Muscle of back (tissue), 3 donors: ENCODE measurements at regions not wholly inside any gene's neighbourhood (a gene's known extent, or its start where the extent isn't known, plus 50 kb on each side); places are given as distances from the start of the nearest gene placed in this dataset.

Experiments used
- DNase-seq, 3 donors: peaks; one replicate each; pipeline versions ENCODE4 v3.0.0 to v3.0.0-alpha.2; 2013

DNA sequence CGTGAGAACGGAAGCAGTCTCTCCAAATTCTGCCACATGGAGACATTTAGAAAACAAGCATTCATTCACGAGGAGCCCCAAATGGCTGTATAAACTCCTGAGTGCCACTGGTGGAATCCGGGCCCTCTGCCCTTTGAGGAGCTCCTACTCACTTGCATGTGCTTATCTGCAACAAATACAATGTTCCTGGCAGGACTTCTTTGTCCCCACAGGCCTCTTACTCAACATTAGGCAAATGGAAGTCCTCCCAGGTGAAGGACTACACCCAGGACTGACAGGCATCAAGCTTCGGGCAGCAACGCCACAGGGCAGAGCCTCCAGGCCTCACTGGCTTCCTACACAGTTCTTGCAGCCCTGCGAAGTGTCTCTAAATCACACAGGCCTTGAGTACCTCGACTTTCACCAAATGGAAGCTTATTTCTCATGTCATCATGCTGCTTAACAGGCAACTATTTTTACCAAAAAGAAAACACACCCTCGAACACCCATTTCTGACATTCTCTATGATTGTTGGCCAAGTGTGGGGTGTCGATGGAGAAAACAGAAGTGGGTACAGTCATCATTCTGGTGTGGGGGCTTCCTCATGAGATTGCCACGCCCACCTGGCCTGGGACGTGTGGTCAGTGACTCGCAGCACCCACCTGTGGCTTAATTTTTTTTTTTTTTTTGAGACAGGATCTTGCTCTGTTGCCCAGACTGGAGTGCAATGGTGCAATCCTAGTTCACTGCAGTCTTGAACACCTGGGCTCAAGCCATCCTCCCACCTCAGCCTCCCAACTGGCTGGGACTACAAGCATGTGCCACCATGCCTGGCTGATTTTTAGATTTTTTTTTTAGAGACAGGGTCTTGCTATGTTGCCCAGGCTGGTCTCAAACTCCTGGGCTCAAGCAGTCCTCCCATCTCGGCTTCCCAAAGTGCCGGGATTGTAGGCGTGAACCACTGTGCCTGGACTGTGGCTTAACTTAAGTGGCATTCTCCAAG, 186.8 kb upstream of the GLI2 start:
- DNase-seq = no peak

DNA sequence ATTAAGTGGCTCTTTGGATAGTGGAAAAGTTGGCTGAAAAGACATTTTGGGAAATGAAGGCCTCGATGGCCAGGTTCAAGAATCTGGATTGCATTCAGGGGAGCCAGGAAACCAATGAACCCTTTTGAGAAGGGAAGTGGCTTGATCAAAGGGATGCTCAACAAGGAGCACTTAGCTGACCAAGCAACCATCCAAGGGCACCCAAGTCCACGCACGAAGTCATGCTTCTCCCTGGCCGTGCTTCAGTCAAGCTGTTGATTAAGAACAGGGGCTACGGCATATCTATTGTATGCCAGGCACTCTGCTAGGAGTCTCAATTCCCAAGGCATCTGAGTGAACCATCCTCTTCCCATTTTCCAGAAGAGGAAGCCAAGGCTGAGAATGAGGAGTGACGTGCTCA, 185.8 kb upstream of the GLI2 start:
- no peak for DNase-seq

DNA sequence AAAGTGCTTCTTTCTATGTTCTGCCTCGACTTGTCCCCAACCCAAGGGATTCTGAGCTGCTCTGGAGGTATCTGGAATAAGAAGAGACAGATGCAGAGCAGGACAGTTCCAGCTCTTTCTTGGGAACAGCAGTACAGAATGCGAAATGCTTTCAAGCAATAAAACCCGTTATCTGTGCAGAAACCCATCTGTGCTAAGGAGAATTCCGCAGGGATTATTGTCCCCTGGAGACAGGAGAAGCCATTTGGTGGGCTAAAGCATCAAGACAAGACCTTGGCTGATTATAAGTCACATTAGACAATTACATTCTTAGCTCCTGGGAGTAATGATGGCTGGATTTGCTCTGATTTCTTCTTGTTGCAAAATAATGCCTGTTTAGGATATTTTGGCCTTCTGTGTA, 185.4 kb upstream of the GLI2 start:
- DNase-seq = no peak

DNA sequence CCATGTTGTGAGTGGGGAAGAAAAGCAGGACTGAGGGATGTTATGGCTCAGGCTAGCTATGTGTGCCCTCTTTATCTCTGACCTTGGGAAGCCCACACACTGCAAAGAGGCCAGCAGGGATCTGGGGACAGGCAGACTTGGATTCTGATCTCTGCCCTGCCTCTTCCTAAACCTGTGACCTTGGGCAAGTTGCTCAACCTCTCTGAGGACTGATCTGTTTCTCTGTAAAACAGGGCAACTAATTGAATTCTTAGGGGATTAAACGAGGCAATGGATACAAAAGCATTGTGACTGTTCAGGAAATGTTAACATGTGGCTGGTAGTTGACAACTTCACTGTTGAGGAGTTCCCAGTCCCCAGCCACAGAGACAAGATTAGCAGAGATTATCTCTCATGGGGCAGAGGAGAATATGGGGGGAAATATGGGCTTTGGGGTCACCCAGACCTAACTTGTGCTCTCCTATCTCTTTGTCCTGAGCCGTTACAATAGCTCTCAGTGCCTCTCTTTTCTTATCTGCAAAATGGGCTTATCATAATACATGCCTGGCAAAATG, 184.7 kb upstream of the GLI2 start:
- no peak for DNase-seq

DNA sequence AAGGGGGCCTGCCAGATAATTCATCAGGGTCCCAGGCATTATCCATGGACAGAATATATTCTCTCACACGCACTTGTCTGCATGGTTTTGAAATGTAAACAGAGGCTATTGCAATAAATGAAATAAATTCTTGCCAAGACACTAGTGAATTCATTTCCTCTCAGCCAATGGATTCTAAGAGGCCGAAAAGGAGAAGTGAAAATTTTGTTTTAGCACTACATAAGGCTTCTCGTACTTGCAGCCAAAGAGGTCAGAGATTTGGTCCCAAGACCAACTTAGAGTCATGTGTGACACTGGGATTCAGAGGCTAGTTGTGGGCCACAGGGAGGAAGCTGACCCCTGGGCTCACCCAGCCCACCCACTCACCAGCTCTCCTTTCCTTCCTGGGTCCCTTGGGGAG, 184.1 kb upstream of the GLI2 start:
- no peak for DNase-seq

DNA sequence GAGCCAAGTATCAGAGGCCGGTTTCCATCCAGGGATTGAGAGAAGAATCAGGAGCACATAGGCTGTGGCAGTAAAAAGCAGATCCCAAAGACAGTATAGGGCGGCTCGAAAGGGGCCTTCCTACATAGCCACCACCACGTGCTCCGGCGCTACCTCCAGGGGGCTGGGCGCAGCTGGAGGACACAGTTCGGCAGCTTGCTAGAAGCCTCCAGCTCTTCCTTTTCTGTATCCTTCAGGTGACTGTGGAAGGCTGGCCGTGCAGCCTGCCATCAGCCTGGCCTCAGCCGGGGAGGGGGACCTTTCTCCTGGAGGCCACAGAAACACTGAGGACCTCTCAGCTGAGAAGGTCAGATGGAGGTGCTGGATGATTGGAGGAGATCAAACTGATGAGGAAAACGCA, 183.6 kb upstream of the GLI2 start:
- DNase-seq = peak in 1 of 3 donors; percentile 36

DNA sequence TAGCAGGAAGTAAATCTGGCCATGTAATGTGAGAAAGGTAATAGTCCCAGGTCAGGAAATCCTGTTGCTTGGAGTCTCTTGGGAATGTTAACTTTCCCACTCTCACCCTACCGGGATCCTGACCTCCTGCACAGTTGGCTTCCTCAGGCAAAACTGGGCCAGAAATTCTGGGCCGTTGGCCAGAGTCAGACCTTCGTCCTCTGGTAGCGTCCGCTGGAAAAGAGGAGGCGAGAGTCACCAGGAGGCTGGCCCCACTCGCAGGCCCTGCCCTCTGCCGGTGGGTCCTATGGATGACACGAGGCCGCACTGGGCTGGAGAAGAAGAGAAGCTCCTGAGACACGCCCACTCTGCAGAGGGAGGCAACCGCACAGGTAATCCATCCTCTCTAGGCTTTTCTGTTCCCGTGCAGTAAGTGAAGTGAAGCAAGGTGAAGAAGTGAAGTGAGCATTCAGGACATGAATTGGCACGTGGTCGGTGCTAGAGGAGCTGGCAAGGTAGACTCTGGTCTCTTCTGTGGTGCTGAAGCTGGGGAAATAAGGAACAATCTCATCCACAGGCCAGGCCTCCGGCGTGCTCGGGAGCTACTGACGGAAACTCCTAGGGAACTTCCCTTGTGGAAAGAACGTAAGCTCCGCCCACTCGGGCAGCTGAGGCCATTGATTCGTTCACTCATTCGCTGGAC, 182.7 kb upstream of the GLI2 start:
- DNase-seq = peak; percentile 38 to 67 (median 54)

DNA sequence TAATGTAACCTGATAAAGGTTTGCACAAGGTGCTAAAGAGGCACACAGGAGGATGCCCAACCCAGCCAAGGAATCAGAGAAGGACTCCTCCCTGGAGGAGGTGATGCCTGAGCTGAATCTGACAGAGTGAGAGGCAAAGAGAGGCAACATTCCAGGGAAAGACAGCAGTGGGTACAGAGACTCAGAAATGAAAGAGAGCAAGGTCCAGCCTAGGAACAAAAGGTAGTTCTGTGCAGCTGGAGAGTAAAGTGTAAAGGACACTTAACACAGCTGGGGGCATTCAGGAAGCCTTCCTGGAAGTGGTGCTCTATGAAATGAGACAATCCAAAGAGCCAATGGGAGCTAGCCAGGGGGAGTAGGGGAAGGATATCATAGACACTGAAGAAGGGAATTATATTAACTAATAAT, 181.0 kb upstream of the GLI2 start:
- DNase-seq = no peak

DNA sequence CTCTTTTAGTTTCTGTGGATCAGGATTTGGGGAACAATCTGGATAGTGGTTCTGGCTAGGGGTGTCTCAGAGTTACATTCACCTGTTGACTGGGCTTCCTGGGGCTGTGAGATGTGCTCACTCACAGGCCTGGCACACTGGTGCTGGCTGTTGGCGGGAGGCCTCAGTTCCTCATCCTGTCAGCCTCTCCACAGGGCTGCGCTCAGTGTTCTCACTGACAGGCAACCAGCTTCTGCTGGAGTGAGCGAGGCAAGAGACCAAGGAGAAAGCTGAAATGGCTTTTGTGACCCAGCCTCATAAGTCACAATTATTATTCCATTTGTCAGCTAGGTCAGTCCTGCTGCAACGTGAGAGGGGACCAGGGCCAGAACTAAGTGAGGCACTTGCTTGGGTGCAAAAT, 180.6 kb upstream of the GLI2 start:
- no peak for DNase-seq

DNA sequence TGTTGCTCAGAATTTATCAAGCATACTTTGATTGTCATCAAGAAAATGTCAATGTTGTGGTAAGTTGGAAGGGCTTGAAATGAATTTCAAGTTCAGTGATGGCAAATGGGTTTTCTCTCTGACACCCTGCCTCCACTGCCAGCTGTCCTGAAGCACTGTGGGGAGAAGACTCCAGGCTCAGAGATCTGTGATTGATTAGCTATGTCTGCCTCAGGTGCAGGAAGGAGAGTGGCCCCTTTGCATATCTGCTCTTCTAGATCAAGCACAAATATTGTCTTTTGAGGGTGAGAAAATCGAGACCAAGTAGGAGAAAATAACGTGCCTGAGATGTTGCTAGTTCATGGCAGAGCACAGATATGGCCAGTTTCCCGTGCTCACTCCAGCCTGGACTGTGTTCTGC, 178.8 kb upstream of the GLI2 start:
- no peak for DNase-seq

DNA sequence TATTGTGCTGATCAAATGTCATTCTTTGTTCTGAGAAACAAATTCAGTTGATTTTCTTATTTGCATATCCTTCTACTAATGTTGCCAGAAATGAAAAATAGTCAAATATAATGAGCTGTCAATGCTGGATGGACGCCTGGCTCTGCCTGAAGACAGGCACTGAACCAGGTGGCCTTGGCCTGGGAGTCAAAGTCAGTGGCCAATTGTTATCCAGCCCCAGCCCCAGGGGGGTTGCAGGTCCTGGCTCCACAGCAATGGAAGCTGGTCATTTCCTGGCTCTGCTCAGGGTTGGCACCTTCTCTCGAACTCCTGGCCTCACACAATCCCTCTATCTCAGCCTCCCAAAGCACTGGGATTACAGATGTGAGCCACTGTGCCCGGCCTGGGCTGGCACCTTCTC, 176.8 kb upstream of the GLI2 start:
- DNase-seq = no peak

DNA sequence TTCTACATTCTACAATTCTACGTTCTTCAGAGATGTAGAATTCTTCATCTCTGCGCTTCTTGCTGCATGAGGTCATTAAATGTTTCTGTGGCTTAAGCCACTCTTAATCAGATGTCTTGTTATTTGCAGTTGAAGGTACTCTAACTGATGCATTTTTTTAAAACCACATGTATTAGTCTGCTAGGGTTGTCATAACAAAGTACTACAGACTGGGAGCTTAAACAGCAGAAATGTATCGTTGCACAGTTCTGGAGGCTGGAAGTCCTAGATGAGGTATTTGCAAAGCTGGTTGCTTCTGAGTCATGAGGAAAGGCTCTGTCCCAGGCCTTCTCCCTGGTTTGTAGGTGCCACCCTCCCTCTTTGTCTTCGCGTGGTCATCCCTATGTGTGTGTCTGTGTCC, 176.3 kb upstream of the GLI2 start:
- peak in 1 of 3 donors; percentile 95 for DNase-seq

DNA sequence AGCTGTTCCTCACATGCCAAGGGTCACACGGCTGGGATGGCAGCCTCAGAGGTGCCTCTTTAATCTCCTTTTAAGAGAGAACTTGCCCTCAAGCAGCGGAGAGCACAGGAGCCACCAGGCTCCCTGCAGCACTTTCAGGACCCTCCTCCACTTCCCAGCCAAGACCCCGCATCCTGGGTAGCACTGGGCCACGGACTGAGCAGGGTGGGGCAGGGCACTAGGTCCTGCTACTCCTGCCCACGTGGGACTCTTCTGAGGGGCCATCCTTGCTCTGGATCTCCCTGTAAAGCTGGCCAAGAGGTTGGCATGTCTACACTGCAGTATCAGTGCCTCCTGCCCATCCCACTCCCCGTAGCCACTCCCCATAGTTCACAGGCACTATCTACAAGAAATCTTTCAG, 175.3 kb upstream of the GLI2 start:
- DNase-seq = no peak

DNA sequence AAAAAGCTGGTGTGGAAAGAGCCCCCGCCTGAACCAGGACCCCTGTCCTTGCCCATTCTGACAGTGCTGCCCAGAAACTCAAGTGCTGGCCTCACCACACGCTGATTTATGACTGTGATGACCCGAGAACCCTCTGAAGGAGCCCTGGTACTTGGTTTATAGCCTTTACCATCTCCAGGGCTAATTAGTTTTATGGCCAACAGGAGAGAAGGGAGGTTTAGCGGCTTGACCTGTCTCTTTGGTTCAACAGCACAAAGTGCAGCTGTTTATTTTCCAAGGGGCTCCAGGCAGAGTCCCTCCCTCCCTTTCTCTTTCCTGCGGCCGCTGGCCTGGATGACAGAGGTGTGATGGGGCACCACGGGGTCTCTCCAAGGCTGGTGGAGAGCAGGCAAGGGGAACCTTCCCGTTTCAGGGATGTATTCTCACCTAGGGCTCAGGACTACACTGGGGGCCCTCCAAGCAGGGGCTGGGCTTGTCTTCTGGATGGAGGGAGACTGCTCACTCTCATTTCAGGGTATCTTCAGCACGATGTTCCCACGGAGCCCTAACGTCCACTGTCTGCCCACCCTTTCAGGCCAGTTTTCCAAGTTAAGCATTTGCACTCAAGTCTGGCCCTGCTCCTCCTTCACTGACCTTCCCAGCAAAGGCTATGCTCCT, 174.2 kb upstream of the GLI2 start:
- no peak for DNase-seq

DNA sequence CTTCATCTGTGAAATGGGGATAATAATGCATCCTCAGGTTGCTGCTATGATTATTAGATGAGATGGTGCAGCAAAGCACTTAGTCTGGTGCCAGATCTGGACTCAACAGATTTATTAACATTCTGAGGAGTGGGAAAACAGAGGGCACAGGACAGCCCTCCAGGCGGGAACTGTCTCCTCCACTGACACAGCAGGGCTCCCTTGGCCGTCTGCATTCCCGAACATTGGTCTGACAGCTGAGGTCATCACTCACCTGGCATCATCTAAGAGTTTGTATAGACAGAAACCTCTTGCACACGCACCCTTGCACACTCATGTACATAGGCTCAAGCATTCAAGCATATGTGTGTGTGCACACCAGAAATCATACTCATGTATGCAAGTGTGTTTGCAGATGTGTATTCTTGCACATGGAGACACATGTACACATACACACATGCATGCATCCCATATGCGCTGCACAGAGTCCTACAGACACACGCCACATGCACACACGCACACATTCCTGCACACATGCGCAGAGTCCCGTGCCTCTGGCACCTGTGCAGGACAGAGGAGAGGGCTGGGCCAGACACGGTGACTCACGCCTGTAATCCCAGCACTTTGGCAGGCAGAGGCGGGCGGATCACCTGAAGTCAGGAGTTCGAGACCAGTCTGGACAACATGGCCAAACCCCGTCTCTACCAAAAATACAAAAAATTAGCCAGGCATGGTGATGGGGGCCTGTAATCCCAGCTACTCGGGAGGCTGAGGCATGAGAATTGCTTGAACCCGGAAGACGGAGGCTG, 173.3 kb upstream of the GLI2 start:
- no peak for DNase-seq

DNA sequence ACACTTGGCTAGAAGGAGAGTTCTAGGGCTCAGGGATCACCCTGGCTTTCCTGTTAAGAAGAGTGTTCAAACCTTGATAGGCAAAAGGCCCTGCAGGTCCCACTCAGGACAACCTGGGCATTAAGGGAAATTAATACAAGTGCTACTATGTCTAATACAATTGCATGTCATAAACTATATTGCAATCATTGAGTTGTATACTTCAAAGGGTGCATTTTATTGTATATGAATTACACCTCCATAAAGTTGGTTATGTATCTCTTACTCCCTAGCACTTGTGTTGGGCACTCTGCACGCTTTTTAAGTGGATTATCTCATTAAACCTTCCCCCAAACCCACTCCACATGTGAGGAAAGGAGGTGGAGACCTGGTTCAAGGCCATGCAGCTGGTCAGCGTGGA, 172.1 kb upstream of the GLI2 start:
- DNase-seq = no peak

DNA sequence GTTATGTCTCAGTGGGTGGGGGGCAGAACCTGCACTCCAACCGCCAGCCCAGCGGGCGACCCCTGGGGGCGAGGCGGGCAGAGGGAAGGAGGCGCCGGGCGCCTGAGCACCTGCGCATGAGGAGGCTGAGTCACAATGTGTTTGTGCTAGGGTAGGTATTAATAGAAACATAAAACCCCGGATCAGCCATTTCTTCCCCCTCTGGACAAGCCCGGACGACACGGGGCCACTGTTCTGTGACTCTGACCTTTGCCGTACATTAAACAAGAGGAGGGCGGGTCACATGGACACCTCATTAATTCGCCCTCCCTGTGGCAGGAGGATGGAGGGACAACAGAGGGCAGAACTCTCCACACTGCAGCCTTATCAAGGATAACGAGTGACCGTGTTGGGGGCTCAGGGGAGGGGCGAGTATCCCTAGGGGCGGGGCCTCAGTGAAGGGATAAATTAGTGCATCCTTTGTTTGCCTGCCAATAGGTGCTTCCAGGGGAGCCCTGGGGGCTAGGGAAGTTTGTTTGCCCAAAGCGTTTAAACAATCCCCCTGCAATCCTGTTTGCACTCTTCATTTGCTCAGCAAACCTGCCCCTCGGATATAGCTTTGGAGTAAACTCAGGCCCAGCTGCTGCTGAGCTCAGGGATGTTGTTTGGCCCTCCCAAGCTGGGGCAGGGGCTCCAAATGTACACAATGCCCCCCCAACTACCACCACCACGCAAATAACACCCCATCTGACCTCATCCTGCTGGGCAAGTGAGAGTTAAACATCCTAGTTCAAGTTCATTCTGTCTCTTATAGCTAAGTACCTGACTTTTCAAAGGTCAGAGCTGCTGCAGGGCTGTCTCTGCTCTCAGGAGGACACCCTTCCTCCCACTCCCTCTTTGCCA, 171.2 kb upstream of the GLI2 start:
- no peak for DNase-seq

DNA sequence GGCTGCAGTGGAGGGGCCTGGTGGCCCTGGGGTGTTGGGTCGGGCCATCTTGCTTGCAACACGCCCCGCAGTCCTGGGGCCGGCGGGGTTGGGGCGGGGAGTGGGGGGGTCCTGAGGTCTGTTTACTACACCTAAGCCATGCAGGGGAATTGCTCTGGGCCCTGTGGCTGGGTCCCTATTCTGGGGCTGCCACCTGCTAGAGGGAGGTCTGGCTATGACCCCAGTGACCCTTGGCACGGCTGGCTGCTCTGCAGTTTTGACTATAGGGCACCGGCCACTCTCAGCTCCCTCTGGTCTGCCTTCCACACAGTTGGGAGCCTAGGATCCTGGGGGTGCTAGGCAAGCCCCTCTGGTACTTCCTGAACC, 170.6 kb upstream of the GLI2 start:
- DNase-seq = no peak

DNA sequence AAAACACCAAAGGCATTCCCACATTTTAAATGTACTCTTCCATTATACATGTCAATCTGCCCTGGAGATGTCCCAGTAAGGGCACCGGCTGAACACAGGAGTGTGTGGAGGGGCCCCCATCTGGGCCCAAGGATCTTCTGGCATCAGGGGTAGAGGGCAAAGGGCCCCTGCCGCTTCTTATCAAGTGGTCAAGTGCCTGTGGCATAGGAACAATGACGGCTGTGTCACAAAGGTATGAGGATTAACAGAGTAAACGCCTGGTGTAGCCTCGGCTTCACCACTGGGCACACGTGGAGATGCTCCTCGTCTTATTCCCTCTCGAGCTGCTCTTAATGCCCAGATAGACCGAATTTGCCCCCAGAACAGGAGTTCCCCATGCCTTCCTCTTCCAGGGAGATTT, 169.7 kb upstream of the GLI2 start:
- DNase-seq = no peak

DNA sequence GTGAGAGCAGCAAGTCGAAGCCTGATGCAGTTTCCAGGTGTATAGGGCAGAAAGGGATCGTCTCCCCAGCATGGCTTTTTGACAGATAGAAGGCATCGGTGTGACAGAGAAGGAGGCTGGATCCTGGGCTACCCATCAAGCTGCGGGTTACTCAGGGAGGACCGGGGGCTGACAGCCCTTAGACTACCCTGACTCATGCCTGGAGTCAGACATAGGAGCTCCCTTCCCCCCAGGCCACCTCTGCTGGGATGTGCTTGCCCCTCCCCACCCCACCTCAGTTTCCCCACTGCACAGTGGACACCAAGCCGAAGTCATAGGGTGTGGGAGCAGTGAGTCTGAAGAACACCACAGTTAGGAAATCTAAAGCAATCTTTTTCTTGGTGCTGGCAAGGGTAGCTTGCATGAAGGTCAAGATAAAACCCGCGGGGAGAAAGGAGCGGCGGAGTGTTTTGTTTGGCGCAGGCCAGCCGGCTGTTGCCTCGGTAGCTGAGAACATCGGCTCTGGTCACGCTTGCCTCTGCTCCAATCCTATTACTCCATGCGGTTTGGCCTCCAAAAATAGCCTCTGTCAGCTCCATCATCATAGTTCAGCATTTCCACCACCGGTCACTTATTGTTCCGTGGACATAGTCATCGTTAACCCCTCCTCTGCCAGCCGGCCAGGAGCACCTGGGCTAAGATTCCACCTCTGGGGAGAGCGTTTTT, 169.2 kb upstream of the GLI2 start:
- DNase-seq = peak; percentile 40 to 83 (median 74)
